Mucosa of gallbladder (tissue), 1 donor: ENCODE measurements at regions not wholly inside any gene's neighbourhood (a gene's known extent, or its start where the extent isn't known, plus 50 kb on each side); places are given as distances from the start of the nearest gene placed in this dataset.

ENCODE experiments used
- DNase-seq: peaks from one replicate; pipeline ENCODE4 v3.0.0-alpha.2; 2020; ENCODE audit warnings: low spot score
- donor health status: DM: no; HTN: no; CAD: no.

DNA sequence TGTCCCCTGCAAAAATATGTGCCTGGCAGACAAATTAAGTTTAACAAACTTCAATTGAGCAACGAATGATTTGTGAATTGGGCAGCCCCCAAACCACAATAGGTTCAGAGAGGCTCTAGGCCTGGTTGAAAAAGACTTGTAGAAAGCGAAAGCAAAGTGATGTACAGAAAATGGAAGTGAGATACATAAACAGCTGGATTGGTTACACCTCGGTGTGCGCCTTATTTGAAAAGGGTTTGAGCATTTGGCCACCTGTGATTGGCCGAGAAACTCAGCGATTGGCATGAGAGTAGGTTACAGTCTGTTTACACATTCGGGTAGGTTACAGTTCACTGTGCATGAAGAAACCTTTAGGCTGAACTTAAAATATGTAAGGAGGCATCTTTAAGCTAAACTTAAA lies 136.9 kb downstream of the CD83 start:
- DNase-seq: no peak

GRCh38 chr6:14255916-14256315 lies 138.3 kb downstream of the CD83 start:
- no peak for DNase-seq

- no peak for DNase-seq
These were observed 140.5 kb downstream of the CD83 start for GRCh38 chr6:14258117-14258516.

GRCh38 chr6:14258695-14259593 lies 141.4 kb downstream of the CD83 start:
- DNase-seq: no peak

- no peak for DNase-seq
These were observed 142.1 kb downstream of the CD83 start for GRCh38 chr6:14259594-14260152.

- no peak for DNase-seq
These were observed 143.3 kb downstream of the CD83 start for GRCh38 chr6:14260839-14261238.

DNA sequence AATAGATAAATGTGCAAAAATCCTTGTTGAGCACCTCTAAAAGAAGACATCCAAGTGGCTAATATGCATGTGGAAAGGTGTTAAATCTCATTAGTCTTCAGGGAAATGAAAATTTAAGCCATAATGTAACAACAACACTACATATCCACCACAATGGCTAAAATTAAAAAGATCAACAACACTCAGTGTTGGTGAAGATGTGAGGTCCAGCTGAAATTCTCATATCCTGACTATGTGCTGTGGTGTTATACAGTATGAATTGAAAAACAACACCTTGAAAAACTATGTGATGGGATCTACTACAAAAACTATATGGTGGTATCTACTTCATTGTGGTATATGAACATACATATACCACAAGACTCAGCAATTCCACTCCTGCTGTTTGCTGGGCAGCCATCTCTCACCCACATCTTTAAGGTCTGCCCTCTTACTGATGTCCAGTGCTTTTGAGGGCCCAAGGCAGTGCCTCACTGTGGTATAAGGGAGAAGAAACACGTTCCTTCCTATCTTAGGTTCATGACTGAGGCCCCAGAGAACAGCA lies 146.4 kb downstream of the CD83 start:
- no peak for DNase-seq

DNA sequence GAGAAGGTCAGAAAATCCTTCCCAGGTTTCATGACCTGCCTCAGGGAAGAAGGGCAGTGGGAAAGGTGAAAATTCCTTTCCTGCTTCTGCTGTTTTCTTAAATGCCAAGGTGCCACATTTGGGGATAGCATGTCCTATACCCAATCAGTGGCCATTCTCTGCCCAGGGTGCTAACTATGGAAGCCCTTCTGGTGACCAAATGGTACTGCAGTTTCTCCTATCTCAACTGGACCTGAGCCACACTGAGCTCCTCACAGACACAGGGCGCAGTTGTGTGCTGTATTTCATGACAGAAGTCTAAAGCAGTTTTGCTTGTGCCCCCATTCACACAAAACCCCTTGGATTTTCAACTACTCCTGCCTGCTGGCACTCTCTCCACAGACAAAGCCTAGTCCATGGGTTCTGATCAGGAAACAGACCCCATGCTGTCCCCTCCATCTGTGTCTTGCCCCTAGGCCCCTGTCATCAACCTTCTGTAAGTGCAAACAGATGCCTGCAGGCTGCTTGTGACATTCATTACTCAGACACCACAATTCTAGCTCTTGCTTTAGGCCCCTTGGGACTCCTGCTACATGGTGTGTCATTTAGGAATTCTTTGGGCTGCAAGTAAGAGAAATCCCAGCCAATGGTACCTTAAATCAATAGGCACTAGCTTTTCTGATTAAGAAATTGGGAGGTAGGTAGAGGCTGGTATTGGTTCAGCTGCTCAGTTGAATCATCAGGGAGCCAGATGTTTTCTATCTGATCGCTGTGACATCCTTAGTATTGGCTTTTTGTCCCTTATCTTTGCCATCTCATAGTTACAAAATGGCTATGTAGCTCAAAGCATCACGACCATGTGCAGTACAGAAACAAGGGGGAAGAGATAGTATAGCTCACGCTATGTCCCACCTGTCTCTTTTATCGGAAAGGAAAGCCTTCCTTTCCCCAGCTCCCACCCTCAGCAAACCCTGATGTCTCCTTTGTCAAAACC lies 147.8 kb downstream of the CD83 start:
- no peak for DNase-seq

DNA sequence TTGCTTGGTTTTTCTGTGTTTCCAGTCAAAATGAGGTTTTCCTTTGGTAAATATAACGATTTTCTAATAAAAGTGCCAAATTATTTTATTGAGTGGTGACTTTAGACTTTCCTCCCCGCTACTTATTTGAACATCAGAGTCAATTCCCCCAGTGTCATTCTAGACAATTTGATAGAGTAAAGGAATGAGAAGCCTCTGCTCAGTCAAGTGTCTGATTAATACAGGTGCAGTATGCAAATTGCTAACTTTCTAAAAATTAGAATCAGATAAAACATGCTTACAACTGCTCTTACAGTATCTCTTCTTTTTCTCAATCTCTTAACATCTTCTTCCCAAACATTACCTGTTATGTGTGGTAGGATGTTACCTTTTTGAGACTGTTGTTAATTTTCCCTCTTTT lies 148.7 kb downstream of the CD83 start:
- no peak for DNase-seq

- DNase-seq: no peak
These were observed 150.5 kb downstream of the CD83 start for GRCh38 chr6:14267885-14268660.

DNA sequence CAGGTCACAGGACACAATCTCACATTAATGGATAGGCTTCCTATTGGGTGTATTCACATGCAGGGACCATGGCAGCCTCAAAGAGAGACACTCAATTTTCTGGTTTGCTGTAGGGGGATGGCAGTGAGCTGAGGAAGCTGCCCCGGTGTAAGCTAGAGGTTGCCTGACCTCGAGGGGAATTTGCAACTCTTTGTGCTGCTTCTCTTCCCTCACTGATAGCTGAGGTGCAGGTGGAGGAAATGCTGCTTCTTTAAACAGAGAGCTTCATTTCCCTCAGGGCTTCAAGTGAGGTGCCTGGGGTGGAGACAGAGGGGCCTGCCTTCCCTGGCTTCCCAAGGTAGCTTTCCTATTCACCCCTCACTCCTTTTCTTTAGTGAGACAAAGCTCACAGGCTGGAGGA lies 151.9 kb downstream of the CD83 start:
- no peak for DNase-seq

- DNase-seq: no peak
These were observed 152.7 kb downstream of the CD83 start for GRCh38 chr6:14270142-14270893.

DNA sequence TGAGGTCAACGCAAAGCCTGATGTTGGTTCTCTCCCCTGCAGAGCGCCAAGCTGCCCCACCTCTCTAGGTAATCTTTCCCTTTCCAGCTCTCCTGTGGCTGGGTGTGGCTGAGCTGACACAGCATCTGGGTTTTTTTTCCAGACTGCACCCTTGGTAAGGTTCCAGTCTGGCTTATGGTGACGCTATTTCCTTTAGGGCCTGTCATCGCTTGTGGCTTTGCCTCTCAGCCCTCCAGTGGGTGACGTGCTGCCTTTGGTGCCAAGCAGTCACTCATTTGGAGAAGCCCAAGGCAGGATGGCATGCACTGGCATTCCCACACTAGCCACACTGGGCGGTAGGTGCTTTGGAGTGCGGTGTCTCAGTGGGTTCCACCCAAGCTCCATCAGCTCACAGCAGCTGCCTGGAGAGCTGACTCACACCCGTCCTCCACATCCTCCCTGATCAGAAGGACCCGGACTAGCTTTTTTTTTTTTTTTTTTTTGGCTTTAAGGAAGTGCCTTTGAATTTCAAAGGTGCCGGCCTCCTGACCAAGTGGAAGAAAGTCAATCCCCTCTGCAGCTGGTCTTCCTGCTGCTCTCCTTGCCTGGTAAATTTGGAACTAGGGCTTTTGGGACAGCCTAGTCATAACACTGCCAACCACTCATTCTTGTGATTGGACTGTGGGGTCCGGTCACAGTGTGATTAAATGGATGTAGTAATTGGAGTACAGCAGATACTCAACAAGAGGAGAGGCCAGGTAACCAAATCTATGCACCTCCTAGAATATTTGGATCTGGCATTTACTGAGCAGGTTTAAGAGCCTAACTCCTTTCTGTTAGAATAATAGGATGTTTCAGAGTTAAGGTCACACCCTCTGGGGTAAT lies 153.6 kb downstream of the CD83 start:
- peak; percentile 84 for DNase-seq

- no peak for DNase-seq
These were observed 154.5 kb downstream of the CD83 start for GRCh38 chr6:14271789-14272736.

GRCh38 chr6:14272737-14273085 lies 155.1 kb downstream of the CD83 start:
- no peak for DNase-seq

DNA sequence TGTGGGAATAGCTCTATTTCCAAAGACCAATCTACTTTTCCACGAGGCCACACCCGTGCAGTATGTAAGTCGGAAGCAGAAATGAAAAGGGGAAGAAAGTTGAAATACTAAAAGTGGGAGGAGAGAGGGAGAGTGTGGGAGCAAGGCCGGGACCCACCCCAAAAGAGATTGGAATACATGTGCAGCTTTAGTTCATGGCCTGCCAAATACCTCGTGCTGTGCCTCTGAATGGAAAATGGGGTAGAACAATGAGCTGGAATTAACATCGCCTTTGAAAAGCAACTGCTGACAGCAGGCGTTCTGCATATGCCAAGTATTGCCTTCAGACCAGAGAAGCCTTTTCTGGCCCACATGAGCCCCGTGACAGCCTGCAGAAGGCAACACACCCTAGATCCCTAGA lies 155.6 kb downstream of the CD83 start:
- DNase-seq: no peak

GRCh38 chr6:14274016-14274415 lies 156.4 kb downstream of the CD83 start:
- no peak for DNase-seq
